PC-9 (cell line): ENCODE measurements at regions not wholly inside any gene's neighbourhood (a gene's known extent, or its start where the extent isn't known, plus 50 kb on each side); places are given as distances from the start of the nearest gene placed in this dataset.

Experiments used
- CTCF ChIP-seq: fragments of 200-600 bp; sonication (generic); conservative IDR thresholded peaks from 2 replicates; pipeline ENCODE4 v1.6.1; 2017; ENCODE audit warnings: mixed run types, antibody characterized with exemption, mild to moderate bottlenecking, moderate library complexity
- EZH2 ChIP-seq: fragments of 200-600 bp; sonication (generic); IDR thresholded peaks from 2 replicates; pipeline ENCODE4 v1.8.0; 2017; ENCODE audit warnings: antibody characterized with exemption, low read depth

- TF ChIP-seq CTCF (no peak), EZH2 (no peak)
These were observed 115.0 kb upstream of the BACE2 start for GRCh38 chr21:41052820-41053555.
